ENCODE measurements at regions not wholly inside any gene's neighbourhood (a gene's known extent, or its start where the extent isn't known, plus 50 kb on each side); places are given as distances from the start of the nearest gene placed in this dataset.

GRCh38 chr12:59393506-59393905, 202.3 kb upstream of the SLC16A7 start:
- intact Hi-C loops (cut with DNase I), result no loop called here
- WGBS, 2 donors, result 75 to 80% methylated on average over 4 of the region's 4 CpGs

GRCh38 chr12:59389968-59390576, 205.8 kb upstream of the SLC16A7 start:
- ATAC-seq, result no peak
- DNase-seq, result peak in 3 of 6 donors; percentile 7 to 46 (median 43)
- Histone ChIP-seq H3K4me3 (no peak overlapping the region), H3K36me3 (no peaks in the 10 kb centered on the region), H3K27ac (no peak overlapping the region), H3K27me3 (no peaks in the 10 kb centered on the region), H3K4me1 (no peaks in the 10 kb centered on the region), H3K9me3 (no peaks in the 10 kb centered on the region)
- intact Hi-C loops (cut with DNase I), result no loop called here
- no peak for TF ChIP-seq CTCF (IDR thresholded peaks at IDR 0.05)
- 91 to 95% methylated on average over 13 of the region's 13 CpGs for WGBS, 2 donors
- no peak for FAIRE-seq

More at GRCh38 chr12:59393506-59393905, 202.3 kb upstream of the SLC16A7 start:
- Histone ChIP-seq H3K27ac (no peak overlapping the region), H3K4me3 (no peak overlapping the region), H3K36me3 (no peaks in the 10 kb centered on the region), H3K4me1 (no peaks in the 10 kb centered on the region), H3K27me3 (no peaks in the 10 kb centered on the region), H3K9me3 (no peaks in the 10 kb centered on the region)
- DNase-seq (no peak), FAIRE-seq (no peak), ATAC-seq (no peak)
- no peak for TF ChIP-seq CTCF (IDR thresholded peaks at IDR 0.05)

GRCh38 chr12:59388694-59389093, 207.1 kb upstream of the SLC16A7 start:
- 90 to 100% methylated on average over 1 of the region's 1 CpG for WGBS, 2 donors
- Histone ChIP-seq H3K36me3 (no peaks in the 10 kb centered on the region), H3K9me3 (no peaks in the 10 kb centered on the region), H3K27me3 (no peaks in the 10 kb centered on the region), H3K4me3 (no peak overlapping the region), H3K4me1 (no peaks in the 10 kb centered on the region), H3K27ac (no peak overlapping the region)
- ATAC-seq, result no peak
- no peak for TF ChIP-seq CTCF (IDR thresholded peaks at IDR 0.05)
- intact Hi-C loops (cut with DNase I), result no loop called here
- DNase-seq, result no peak
- no peak for FAIRE-seq

GRCh38 chr12:59388176-59388575, 207.7 kb upstream of the SLC16A7 start:
- no peak for DNase-seq
- no peaks in the 10 kb centered on the region for H3K9me3 ChIP-seq
- ATAC-seq, result no peak
- FAIRE-seq, result no peak
- intact Hi-C loops (cut with DNase I), result no loop called here
- H3K36me3 ChIP-seq, result no peaks in the 10 kb centered on the region
- H3K27ac ChIP-seq, result no peak overlapping the region
- WGBS, 2 donors, result 78 to 91% methylated on average over 1 of the region's 1 CpG
- TF ChIP-seq CTCF (IDR thresholded peaks at IDR 0.05), result no peak
- H3K27me3 ChIP-seq, result no peaks in the 10 kb centered on the region
- H3K4me1 ChIP-seq, result no peaks in the 10 kb centered on the region
- no peak overlapping the region for H3K4me3 ChIP-seq

- WGBS, 2 donors, result 86 to 91% methylated on average over 1 of the region's 1 CpG
- intact Hi-C loops (cut with DNase I), result no loop called here
- no peak for FAIRE-seq
Observed at GRCh38 chr12:59386236-59386635, 209.6 kb upstream of the SLC16A7 start.

More at GRCh38 chr12:59386236-59386635, 209.6 kb upstream of the SLC16A7 start:
- H3K4me3 ChIP-seq, result no peak overlapping the region
- no peak for TF ChIP-seq CTCF (IDR thresholded peaks at IDR 0.05)
- H3K4me1 ChIP-seq, result no peaks in the 10 kb centered on the region
- no peak overlapping the region for H3K27ac ChIP-seq
- ATAC-seq (no peak), DNase-seq (no peak)
- no peaks in the 10 kb centered on the region for H3K36me3 ChIP-seq
- no peaks in the 10 kb centered on the region for H3K9me3 ChIP-seq
- no peaks in the 10 kb centered on the region for H3K27me3 ChIP-seq

Measured in pancreas (tissue), 10 donors.